Adrenal gland (tissue), 5 donors: ENCODE measurements at regions not wholly inside any gene's neighbourhood (a gene's known extent, or its start where the extent isn't known, plus 50 kb on each side); places are given as distances from the start of the nearest gene placed in this dataset.

Experiments used
- CTCF ChIP-seq, 6 experiments: fragments of 450-650 bp in 4 of 6; fragments of 200-600 bp in 2 of 6; sonication (generic) in 1 of 6; IDR thresholded peaks; 1 replicate in 5 of 6; 2 replicates in 1 of 6; pipeline versions ENCODE4 v1.5.1 to v1.8.0; 2016 to 2021; ENCODE audit warnings: antibody characterized with exemption in 6 of 6, mild to moderate bottlenecking in 2 of 6, moderate library complexity in 1 of 6
- POLR2A ChIP-seq, 2 donors: fragments of 450-650 bp; IDR thresholded peaks; one replicate each; pipeline ENCODE4 v1.6.1; 2017; ENCODE audit warnings: antibody characterized with exemption in 2 of 2, mild to moderate bottlenecking in 2 of 2, moderate library complexity in 1 of 2
- donor health status: DM: no; HTN: no; CAD: no.

DNA sequence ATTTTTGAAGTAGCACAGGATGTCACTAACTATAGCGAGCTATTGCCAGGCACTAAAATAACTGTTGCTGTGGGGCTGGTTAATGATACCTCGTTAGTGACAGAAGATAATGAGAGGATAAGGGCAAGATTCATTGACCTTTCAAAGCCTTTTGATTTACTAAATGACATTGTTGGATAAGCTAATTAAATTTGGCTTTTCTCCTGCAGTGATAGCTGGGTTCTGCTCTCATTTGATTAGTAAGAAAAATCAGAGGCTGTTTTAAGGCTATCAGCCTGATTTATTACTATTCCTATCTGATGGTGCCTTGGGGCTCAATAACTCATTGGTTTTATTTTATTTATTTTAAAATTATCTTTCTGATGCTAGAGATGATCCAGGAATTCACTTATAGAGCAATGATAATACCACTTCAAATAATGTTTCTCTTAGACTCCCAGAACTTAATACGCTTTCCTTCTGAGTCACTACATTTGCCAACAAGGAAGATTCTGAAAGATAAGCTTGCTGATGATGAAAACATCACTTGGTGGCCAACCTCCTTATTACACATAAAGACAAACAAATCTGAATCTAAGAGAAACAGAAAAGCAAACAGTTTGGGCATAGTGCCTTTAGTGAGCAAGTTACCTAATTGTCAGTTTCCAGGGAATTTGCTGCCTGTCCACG is 501.3 kb upstream of the ARGLU1 start:
- no peak for TF ChIP-seq CTCF (IDR thresholded peaks at IDR 0.05)
- no peak for TF ChIP-seq POLR2A (IDR thresholded peaks at IDR 0.05)
